Endodermal cell (in vitro differentiated cells): ENCODE measurements at regions not wholly inside any gene's neighbourhood (a gene's known extent, or its start where the extent isn't known, plus 50 kb on each side); places are given as distances from the start of the nearest gene placed in this dataset.

ENCODE experiments used
- DNase-seq: peaks from one replicate; pipeline ENCODE4 v3.0.0-alpha.2; 2017
- H3K27ac ChIP-seq: 2 replicates; pipeline ENCODE4 v1.5.1; 2013; ENCODE audit warnings: mild to moderate bottlenecking, low read depth, low read length, moderate library complexity
- H3K27me3 ChIP-seq: 2 replicates; pipeline ENCODE4 v1.6.1; 2013; ENCODE audit warnings: mild to moderate bottlenecking, low read length, moderate library complexity; ENCODE audit not compliant: insufficient read depth, control insufficient read depth, poor library complexity, severe bottlenecking
- H3K36me3 ChIP-seq: 2 replicates; pipeline ENCODE4 v1.7.0; 2013; ENCODE audit warnings: mild to moderate bottlenecking, low read length, moderate library complexity; ENCODE audit not compliant: control insufficient read depth, insufficient read depth
- H3K4me1 ChIP-seq: one replicate; pipeline ENCODE4 v1.7.0; 2013; ENCODE audit warnings: low read length; ENCODE audit not compliant: control insufficient read depth, insufficient read depth
- H3K4me3 ChIP-seq: 2 replicates; pipeline ENCODE4 v1.5.1; 2013; ENCODE audit warnings: mild to moderate bottlenecking, low read length, moderate library complexity
- H3K9ac ChIP-seq: 2 replicates; pipeline ENCODE4 v1.6.1; 2013; ENCODE audit warnings: mild to moderate bottlenecking, low read length, moderate library complexity; ENCODE audit not compliant: poor library complexity, severe bottlenecking; ENCODE audit errors: extremely low read depth
- H3K9me3 ChIP-seq: 2 replicates; pipeline ENCODE4 v1.6.1; 2013; ENCODE audit warnings: mild to moderate bottlenecking, low read length, moderate library complexity; ENCODE audit not compliant: control insufficient read depth
- H3K27ac Mint-ChIP-seq: 2 replicates; pipeline ENCODE4 v1.8.0; 2020; ENCODE audit warnings: mixed read lengths
- H3K27me3 Mint-ChIP-seq: 2 replicates; pipeline ENCODE4 v1.8.0; 2021; ENCODE audit warnings: mild to moderate bottlenecking, mixed read lengths; ENCODE audit not compliant: insufficient read depth
- H3K36me3 Mint-ChIP-seq: 2 replicates; pipeline ENCODE4 v1.8.0; 2020; ENCODE audit warnings: low read depth, mixed read lengths
- H3K4me1 Mint-ChIP-seq: 2 replicates; pipeline ENCODE4 v1.8.0; 2020; ENCODE audit warnings: mixed read lengths
- H3K4me3 Mint-ChIP-seq: 2 replicates; pipeline ENCODE4 v1.8.0; 2020; ENCODE audit warnings: mild to moderate bottlenecking, moderate library complexity, mixed read lengths
- H3K9me3 Mint-ChIP-seq: 2 replicates; pipeline ENCODE4 v1.8.0; 2020; ENCODE audit warnings: mild to moderate bottlenecking, mixed read lengths
- TF ChIP-seq, protein P1 (sequence below): fragments of 200-600 bp; sonication (generic); conservative IDR thresholded peaks from 2 replicates; pipeline ENCODE4 v1.5.0; 2021; ENCODE audit warnings: antibody characterized with exemption, mild to moderate bottlenecking

DNA sequence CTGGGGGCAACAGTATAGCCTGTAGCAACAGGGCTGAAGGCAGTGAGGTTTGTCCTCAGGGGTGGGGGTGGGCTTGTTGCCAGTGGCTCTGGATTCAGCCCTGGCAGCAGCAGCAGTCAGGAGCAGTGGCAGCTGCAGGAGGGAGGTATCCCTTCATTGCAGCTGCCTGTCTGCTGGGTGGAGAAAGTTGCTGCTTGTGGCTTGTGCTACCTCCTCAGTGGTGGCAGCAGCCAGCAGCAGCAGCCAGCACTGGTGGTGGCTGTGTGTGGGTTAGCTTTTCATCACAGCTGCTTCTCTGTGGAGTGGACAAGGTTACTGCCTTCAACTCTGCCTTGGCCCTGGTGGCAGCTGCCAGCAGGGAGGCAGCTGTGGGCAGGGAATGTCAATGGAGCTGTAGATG is 94.9 kb downstream of the ARL6IP6 start:
- H3K4me1 Mint-ChIP-seq: peaks cover 31% of the 10 kb centered on the region
- H3K4me3 Mint-ChIP-seq: no peak overlapping the region
- H3K9me3 Mint-ChIP-seq: peaks cover 33% of the 10 kb centered on the region
- H3K9ac ChIP-seq: no peak overlapping the region
- H3K27ac Mint-ChIP-seq: no peak overlapping the region
- no peaks in the 10 kb centered on the region for H3K27me3 ChIP-seq
- peaks cover 7% of the 10 kb centered on the region for H3K36me3 Mint-ChIP-seq
- no peaks in the 10 kb centered on the region for H3K36me3 ChIP-seq
- H3K9me3 ChIP-seq: peaks cover 54% of the 10 kb centered on the region
- no peaks in the 10 kb centered on the region for H3K27me3 Mint-ChIP-seq
- H3K4me1 ChIP-seq: peaks cover 8% of the 10 kb centered on the region
- TF ChIP-seq, protein P1, sequence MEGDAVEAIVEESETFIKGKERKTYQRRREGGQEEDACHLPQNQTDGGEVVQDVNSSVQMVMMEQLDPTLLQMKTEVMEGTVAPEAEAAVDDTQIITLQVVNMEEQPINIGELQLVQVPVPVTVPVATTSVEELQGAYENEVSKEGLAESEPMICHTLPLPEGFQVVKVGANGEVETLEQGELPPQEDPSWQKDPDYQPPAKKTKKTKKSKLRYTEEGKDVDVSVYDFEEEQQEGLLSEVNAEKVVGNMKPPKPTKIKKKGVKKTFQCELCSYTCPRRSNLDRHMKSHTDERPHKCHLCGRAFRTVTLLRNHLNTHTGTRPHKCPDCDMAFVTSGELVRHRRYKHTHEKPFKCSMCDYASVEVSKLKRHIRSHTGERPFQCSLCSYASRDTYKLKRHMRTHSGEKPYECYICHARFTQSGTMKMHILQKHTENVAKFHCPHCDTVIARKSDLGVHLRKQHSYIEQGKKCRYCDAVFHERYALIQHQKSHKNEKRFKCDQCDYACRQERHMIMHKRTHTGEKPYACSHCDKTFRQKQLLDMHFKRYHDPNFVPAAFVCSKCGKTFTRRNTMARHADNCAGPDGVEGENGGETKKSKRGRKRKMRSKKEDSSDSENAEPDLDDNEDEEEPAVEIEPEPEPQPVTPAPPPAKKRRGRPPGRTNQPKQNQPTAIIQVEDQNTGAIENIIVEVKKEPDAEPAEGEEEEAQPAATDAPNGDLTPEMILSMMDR: no peak
- DNase-seq: no peak
- H3K4me3 ChIP-seq: no peak overlapping the region
- no peak overlapping the region for H3K27ac ChIP-seq
